ENCODE measurements at regions not wholly inside any gene's neighbourhood (a gene's known extent, or its start where the extent isn't known, plus 50 kb on each side); places are given as distances from the start of the nearest gene placed in this dataset.

GRCh38 chr7:86928308-86928707, 131.1 kb downstream of the ELAPOR2 start:
- Histone ChIP-seq H3K27me3 (replicated peaks in 1 of 2; ENCODE audit: control insufficient read depth in 2 of 2, insufficient read depth in 2 of 2, low read length in 1 of 2) (no peaks in the 10 kb centered on the region), H4K20me1 (ENCODE audit: control insufficient read depth, insufficient read depth) (no peaks in the 10 kb centered on the region), H3K9ac (ENCODE audit: control insufficient read depth, insufficient read depth, low read length) (no peak overlapping the region), H3K9me3 (replicated peaks; ENCODE audit: control insufficient read depth, insufficient read depth, low read length) (peaks cover 2% of the 10 kb centered on the region; the same call in 2 of the 3 replicates), H3K4me2 (ENCODE audit: control insufficient read depth, insufficient read depth) (no peak overlapping the region; the same call in 1 of the 2 replicates), H3K36me3 (ENCODE audit: control insufficient read depth in 2 of 2, insufficient read depth in 2 of 2, low read length in 1 of 2) (no peaks in the 10 kb centered on the region), H2AFZ (ENCODE audit: control insufficient read depth, low read depth, low read length) (no peak overlapping the region), H3K4me3 (no peak overlapping the region), H3K4me1 (ENCODE audit: control insufficient read depth, insufficient read depth, low read length) (peaks cover 10% of the 10 kb centered on the region), H3K27ac (ENCODE audit: control insufficient read depth, insufficient read depth) (no peak overlapping the region), H3K79me2 (ENCODE audit: control insufficient read depth, insufficient read depth, low read length) (no peaks in the 10 kb centered on the region)
- WGBS (ENCODE audit: insufficient coverage, insufficient replicate concordance, low lambda C conversion rate, missing lambda C conversion rate), result 96% methylated on average over 3 of the region's 3 CpGs
- intact Hi-C loops (cut with micrococcal nuclease; ENCODE audit: unreplicated experiment), result loop anchor here (5.0 kb wide), 1 partner anchor 489 kb away; no protein-coding TSS in a partner anchor
- FAIRE-seq, result no peak
- SMC1A ChIA-PET (ENCODE audit: uncharacterized antibody, unreplicated experiment), result interaction anchor here (0.9 to 3.3 kb wide), 5 partner anchors 14 to 306 kb away, joined by 3 to 20 read pairs (median 3); no protein-coding TSS in a partner anchor
- CTCF ChIA-PET, result interaction anchor here (0.7 to 3.5 kb wide), 12 partner anchors 10 to 322 kb away, joined by 3 to 42 read pairs (median 5); partner anchors contain the start of gene DMTF1
- POLR2A ChIA-PET, result no interaction called here
- no peak for ATAC-seq
- no peak for DNase-seq (ENCODE audit: low read depth, low spot score)
- BruUV-seq (replicated peaks), result no TSS peak
- in situ Hi-C loops (cut with MboI), result loop anchor here (25.0 kb wide), 1 partner anchor 484 kb away; no protein-coding TSS in a partner anchor
- RAD21 ChIA-PET (ENCODE audit: unreplicated experiment), result interaction anchor here (2.5 to 2.6 kb wide), 2 partner anchors 220 to 309 kb away, joined by 8 to 11 read pairs; no protein-coding TSS in a partner anchor
- TF ChIP-seq WRNIP1 (IDR thresholded peaks at IDR 0.05; ENCODE audit: borderline replicate concordance, low read depth, low read length) (no peak), NFXL1 (IDR thresholded peaks at IDR 0.05; ENCODE audit: borderline replicate concordance) (no peak), NKRF (conservative IDR thresholded peaks at IDR 0.05) (no peak), NR2F1 (conservative IDR thresholded peaks at IDR 0.05) (no peak), BHLHE40 (IDR thresholded peaks at IDR 0.05; ENCODE audit: borderline replicate concordance in 1 of 2, low read depth in 2 of 2, low read length in 1 of 2) (no peak), MLLT1 (IDR thresholded peaks at IDR 0.05) (no peak), CBX3 (IDR thresholded peaks at IDR 0.05; ENCODE audit: borderline replicate concordance, low read depth) (no peak), SKIL (IDR thresholded peaks at IDR 0.05; ENCODE audit: low read depth, poor library complexity, severe bottlenecking) (no peak), E2F4 (IDR thresholded peaks at IDR 0.05; ENCODE audit: low read depth, low read length) (no peak), E2F8 (IDR thresholded peaks at IDR 0.05; ENCODE audit: low read depth, partially characterized antibody) (no peak), SREBF2 (IDR thresholded peaks at IDR 0.05; ENCODE audit: low read length) (no peak), SMAD5 (IDR thresholded peaks at IDR 0.05; ENCODE audit: low read depth) (no peak), CHD2 (IDR thresholded peaks at IDR 0.05; ENCODE audit: borderline replicate concordance, low read depth, low read length) (no peak)
